ENCODE measurements at regions not wholly inside any gene's neighbourhood (a gene's known extent, or its start where the extent isn't known, plus 50 kb on each side); places are given as distances from the start of the nearest gene placed in this dataset.

- no peak for TF ChIP-seq CTCF (IDR thresholded peaks at IDR 0.05; ENCODE audit: poor library complexity)
- TF ChIP-seq EZH2 (IDR thresholded peaks at IDR 0.05; ENCODE audit: borderline replicate concordance) = no peak
- no peak for TF ChIP-seq EZH2phosphoT487 (IDR thresholded peaks at IDR 0.05; ENCODE audit: low read depth, severe bottlenecking, unreplicated experiment)
Observed at GRCh38 chr1:228869312-228869824, 134.1 kb downstream of the RHOU start.

Measured in hepatocyte (in vitro differentiated cells).